DND-41 (cell line): ENCODE measurements at regions not wholly inside any gene's neighbourhood (a gene's known extent, or its start where the extent isn't known, plus 50 kb on each side); places are given as distances from the start of the nearest gene placed in this dataset.

Experiments used
- EZH2 ChIP-seq: IDR thresholded peaks from 3 replicates; pipeline ENCODE4 v1.6.1; 2012; ENCODE audit warnings: borderline replicate concordance, low read depth, mild to moderate bottlenecking, moderate library complexity, low read length, inconsistent platforms; ENCODE audit not compliant: severe bottlenecking
- TF ChIP-seq, protein P1 (sequence below): IDR thresholded peaks from 2 replicates; pipeline ENCODE4 v1.5.1; 2012; ENCODE audit warnings: borderline replicate concordance, low read length, moderate library complexity, mild to moderate bottlenecking; ENCODE audit not compliant: poor library complexity, severe bottlenecking; ENCODE audit errors: extremely low read depth

DNA sequence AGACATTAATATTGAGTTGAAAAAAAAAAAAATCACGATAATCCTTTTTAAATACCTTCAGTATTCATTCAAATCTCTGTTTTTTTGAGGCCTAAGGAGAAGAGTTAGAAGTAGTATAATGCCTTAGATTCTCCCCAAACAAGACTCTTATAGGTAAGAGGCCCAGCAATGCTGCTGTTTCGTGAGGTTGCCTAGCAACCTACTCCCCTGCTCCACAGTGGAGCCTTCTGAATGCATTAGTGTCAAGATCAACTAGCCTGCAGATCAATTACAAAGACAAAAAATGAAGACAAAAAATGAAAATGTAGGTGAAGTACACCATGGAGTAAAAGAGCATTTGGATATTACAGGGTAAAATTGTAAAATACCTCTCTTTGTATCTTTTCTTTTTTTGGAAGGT, 229.8 kb upstream of the LUZP2 start:
- TF ChIP-seq, protein P1, sequence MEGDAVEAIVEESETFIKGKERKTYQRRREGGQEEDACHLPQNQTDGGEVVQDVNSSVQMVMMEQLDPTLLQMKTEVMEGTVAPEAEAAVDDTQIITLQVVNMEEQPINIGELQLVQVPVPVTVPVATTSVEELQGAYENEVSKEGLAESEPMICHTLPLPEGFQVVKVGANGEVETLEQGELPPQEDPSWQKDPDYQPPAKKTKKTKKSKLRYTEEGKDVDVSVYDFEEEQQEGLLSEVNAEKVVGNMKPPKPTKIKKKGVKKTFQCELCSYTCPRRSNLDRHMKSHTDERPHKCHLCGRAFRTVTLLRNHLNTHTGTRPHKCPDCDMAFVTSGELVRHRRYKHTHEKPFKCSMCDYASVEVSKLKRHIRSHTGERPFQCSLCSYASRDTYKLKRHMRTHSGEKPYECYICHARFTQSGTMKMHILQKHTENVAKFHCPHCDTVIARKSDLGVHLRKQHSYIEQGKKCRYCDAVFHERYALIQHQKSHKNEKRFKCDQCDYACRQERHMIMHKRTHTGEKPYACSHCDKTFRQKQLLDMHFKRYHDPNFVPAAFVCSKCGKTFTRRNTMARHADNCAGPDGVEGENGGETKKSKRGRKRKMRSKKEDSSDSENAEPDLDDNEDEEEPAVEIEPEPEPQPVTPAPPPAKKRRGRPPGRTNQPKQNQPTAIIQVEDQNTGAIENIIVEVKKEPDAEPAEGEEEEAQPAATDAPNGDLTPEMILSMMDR: no peak
- TF ChIP-seq EZH2: no peak
